Vagina (tissue), 2 donors: ENCODE measurements at regions not wholly inside any gene's neighbourhood (a gene's known extent, or its start where the extent isn't known, plus 50 kb on each side); places are given as distances from the start of the nearest gene placed in this dataset.

Source experiments
- CTCF ChIP-seq, 3 experiments: fragments of 450-650 bp in 2 of 3; fragments of 200-600 bp in 1 of 3; sonication (generic) in 1 of 3; IDR thresholded peaks; one replicate each; pipeline ENCODE4 v1.5.1; 2017 to 2019; ENCODE audit warnings: antibody characterized with exemption in 3 of 3, mild to moderate bottlenecking in 2 of 3, moderate library complexity in 2 of 3
- POLR2A ChIP-seq, 2 donors: fragments of 450-650 bp; IDR thresholded peaks; one replicate each; pipeline ENCODE4 v1.6.1; 2017; ENCODE audit warnings: antibody characterized with exemption in 2 of 2, mild to moderate bottlenecking in 2 of 2, moderate library complexity in 2 of 2

- TF ChIP-seq CTCF (IDR thresholded peaks at IDR 0.05) (no peak), POLR2A (IDR thresholded peaks at IDR 0.05) (no peak)
Observed at GRCh38 chr3:190249414-190249813, 72.8 kb downstream of the CLDN1 start.
